ENCODE measurements at regions not wholly inside any gene's neighbourhood (a gene's known extent, or its start where the extent isn't known, plus 50 kb on each side); places are given as distances from the start of the nearest gene placed in this dataset.

DNA sequence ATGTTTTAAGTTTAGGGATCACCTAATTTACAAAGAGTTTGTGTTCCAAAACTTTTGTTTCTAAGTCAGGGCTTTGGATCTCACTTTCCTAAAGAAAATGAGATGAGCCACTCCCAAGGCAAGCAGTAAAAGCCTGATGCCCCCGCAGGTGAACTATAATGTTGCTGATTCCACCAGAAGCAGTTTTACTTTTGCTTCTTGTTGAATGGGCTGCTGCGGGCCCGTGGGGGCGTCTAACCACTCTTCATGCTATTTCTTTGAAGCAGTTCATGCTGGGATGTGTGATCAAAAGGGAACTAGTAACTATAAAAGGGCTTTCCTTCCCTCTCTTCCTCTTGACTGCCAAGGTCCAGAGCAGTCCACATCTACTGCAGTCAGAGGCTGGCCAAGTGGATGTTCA is 118.7 kb upstream of the NEBL start:
- H3K56ac ChIP-seq (replicated peaks; ENCODE audit: insufficient read length, low read depth, low read length) = no peak overlapping the region
- H3K4me3 ChIP-seq (ENCODE audit: extremely low read depth in 1 of 4, insufficient read depth in 2 of 4, low read depth in 3 of 4, low read length in 4 of 4) = no peak overlapping the region
- CTCF ChIA-PET (ENCODE audit: partially characterized antibody) = interaction anchor here (0.8 to 1.2 kb wide), 2 partner anchors 9 to 10 kb away, joined by 4 to 7 read pairs; no protein-coding TSS in a partner anchor
- H3K4me2 ChIP-seq (ENCODE audit: insufficient read depth in 1 of 2, low read depth in 2 of 2, low read length in 2 of 2) = no peak overlapping the region
- H3K27ac ChIP-seq (ENCODE audit: low read depth, low read length) = no peak overlapping the region
- H3K4me1 ChIP-seq (replicated peaks in 1 of 4; ENCODE audit: control insufficient read depth in 3 of 4, insufficient read depth in 4 of 4, low read length in 3 of 4) = peaks cover 0 to 3% (median 0%) of the 10 kb centered on the region in 4 experiments; a peak in 1 of 7 replicates
- DNase-seq (ENCODE audit: low read depth in 1 of 2, low spot score in 2 of 2) = no peak
- H2BK20ac ChIP-seq (ENCODE audit: low read length) = no peak overlapping the region
- no peaks in the 10 kb centered on the region for H3K79me2 ChIP-seq (ENCODE audit: control insufficient read depth in 1 of 2, insufficient read depth in 2 of 2, low read length in 2 of 2)
- WGBS, 2 experiments (ENCODE audit: extremely low coverage in 1 of 2, insufficient coverage in 1 of 2, insufficient read length in 1 of 2, insufficient replicate concordance in 2 of 2, low coverage in 1 of 2, low lambda C conversion rate in 2 of 2, missing lambda C conversion rate in 1 of 2) = 78% methylated on average over 4 of the region's 4 CpGs; no CpG with 5 or more reads in 1 of the 2 experiments
- no peak overlapping the region for H2AK5ac ChIP-seq (ENCODE audit: low read depth, low read length)
- H3K27me3 ChIP-seq (replicated peaks in 1 of 4; ENCODE audit: control insufficient read depth in 3 of 4, extremely low read depth in 1 of 4, insufficient read depth in 3 of 4, low read length in 3 of 4) = no peaks in the 10 kb centered on the region
- H3K9me3 ChIP-seq (ENCODE audit: insufficient read depth in 2 of 2, low read depth in 1 of 2, low read length in 1 of 2) = no peaks in the 10 kb centered on the region
- H4K20me1 ChIP-seq (replicated peaks in 1 of 2; ENCODE audit: control insufficient read depth in 1 of 2, insufficient read depth in 2 of 2, low read length in 2 of 2) = no peaks in the 10 kb centered on the region
- H3K14ac ChIP-seq (ENCODE audit: insufficient read length) = no peak overlapping the region
- H2BK15ac ChIP-seq (ENCODE audit: low read length) = no peak overlapping the region
- no peak for FAIRE-seq
- H3K79me1 ChIP-seq (ENCODE audit: low read depth, low read length) = no peaks in the 10 kb centered on the region; the same call in 1 of the 2 replicates
- H4K5ac ChIP-seq (ENCODE audit: insufficient read length, low read depth, low read length) = no peak overlapping the region
- no peak overlapping the region for H2BK5ac ChIP-seq (ENCODE audit: low read depth, low read length)
- no peak overlapping the region for H3K23ac ChIP-seq (ENCODE audit: insufficient read length)
- H4K8ac ChIP-seq (ENCODE audit: extremely low read depth, insufficient read depth, low read length) = no peak overlapping the region
- no peaks in the 10 kb centered on the region for H3K23me2 ChIP-seq (ENCODE audit: low read depth, low read length)
- H2BK12ac ChIP-seq (ENCODE audit: low read depth, low read length) = no peak overlapping the region
- H3K18ac ChIP-seq (ENCODE audit: extremely low read depth, low read length) = no peak overlapping the region
- TF ChIP-seq, protein P1, sequence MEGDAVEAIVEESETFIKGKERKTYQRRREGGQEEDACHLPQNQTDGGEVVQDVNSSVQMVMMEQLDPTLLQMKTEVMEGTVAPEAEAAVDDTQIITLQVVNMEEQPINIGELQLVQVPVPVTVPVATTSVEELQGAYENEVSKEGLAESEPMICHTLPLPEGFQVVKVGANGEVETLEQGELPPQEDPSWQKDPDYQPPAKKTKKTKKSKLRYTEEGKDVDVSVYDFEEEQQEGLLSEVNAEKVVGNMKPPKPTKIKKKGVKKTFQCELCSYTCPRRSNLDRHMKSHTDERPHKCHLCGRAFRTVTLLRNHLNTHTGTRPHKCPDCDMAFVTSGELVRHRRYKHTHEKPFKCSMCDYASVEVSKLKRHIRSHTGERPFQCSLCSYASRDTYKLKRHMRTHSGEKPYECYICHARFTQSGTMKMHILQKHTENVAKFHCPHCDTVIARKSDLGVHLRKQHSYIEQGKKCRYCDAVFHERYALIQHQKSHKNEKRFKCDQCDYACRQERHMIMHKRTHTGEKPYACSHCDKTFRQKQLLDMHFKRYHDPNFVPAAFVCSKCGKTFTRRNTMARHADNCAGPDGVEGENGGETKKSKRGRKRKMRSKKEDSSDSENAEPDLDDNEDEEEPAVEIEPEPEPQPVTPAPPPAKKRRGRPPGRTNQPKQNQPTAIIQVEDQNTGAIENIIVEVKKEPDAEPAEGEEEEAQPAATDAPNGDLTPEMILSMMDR (IDR thresholded peaks at IDR 0.05; ENCODE audit: control extremely low read depth in 1 of 3, insufficient read depth in 1 of 3, low read depth in 1 of 3, low read length in 3 of 3) = peak in 2 of 3 experiments; percentile 33 to 39; a peak in 3 of 4 replicates
- TF ChIP-seq EGR1 (IDR thresholded peaks at IDR 0.05; ENCODE audit: borderline replicate concordance, low read depth, low read length) (no peak; the same call in 1 of the 2 replicates), SUZ12 (IDR thresholded peaks at IDR 0.05; ENCODE audit: low read length) (no peak), ASH2L (IDR thresholded peaks at IDR 0.05; ENCODE audit: low read length) (no peak), SAP30 (IDR thresholded peaks at IDR 0.05; ENCODE audit: insufficient read depth, insufficient replicate concordance, low read length) (no peak), RAD21 (IDR thresholded peaks at IDR 0.05 in 1 of 2, conservative IDR thresholded peaks at IDR 0.05 in 1 of 2; ENCODE audit: low read depth in 2 of 2, low read length in 2 of 2) (peak; percentile 38 to 46)
- POLR2A ChIA-PET (ENCODE audit: partially characterized antibody) = interaction anchor here (0.9 kb wide), 1 partner anchor 25 kb away, joined by 3 read pairs; no protein-coding TSS in a partner anchor
- H2AFZ ChIP-seq (ENCODE audit: low read length) = no peak overlapping the region
- no peak overlapping the region for H4K91ac ChIP-seq (replicated peaks; ENCODE audit: insufficient read length, low read length)
- no peak overlapping the region for H3K9ac ChIP-seq (replicated peaks in 1 of 4; ENCODE audit: extremely low read depth in 1 of 4, low read depth in 3 of 4, low read length in 3 of 4)
- H2BK120ac ChIP-seq (replicated peaks; ENCODE audit: low read depth, low read length) = no peak overlapping the region
- H3K36me3 ChIP-seq (ENCODE audit: control insufficient read depth in 2 of 4, insufficient read depth in 4 of 4, low read length in 3 of 4) = no peaks in the 10 kb centered on the region
- no peak overlapping the region for H3K4ac ChIP-seq (replicated peaks; ENCODE audit: insufficient read length, low read depth, low read length)
